GM23338 (cell line): ENCODE measurements at regions not wholly inside any gene's neighbourhood (a gene's known extent, or its start where the extent isn't known, plus 50 kb on each side); places are given as distances from the start of the nearest gene placed in this dataset.

Experiments
- ATAC-seq: fragments of 200-7000 bp; cut with Tn5 transposase; 3 replicates; pipeline ENCODE4 v1.9.1; 2020
- DNase-seq: peaks from one replicate; pipeline ENCODE4 v3.0.0-alpha.2; 2015; ENCODE audit warnings: low spot score
- H2AFZ ChIP-seq: fragments of 200-600 bp; sonication (generic); 2 replicates; pipeline ENCODE4 v1.8.0; 2016; ENCODE audit warnings: antibody characterized with exemption, mild to moderate bottlenecking, moderate library complexity
- H3F3A ChIP-seq: fragments of 200-600 bp; sonication (generic); replicated peaks from 2 replicates; pipeline ENCODE4 v1.8.0; 2017; ENCODE audit warnings: antibody characterized with exemption, mixed run types, low read depth
- H3K27ac ChIP-seq: fragments of 200-600 bp; sonication (generic); 2 replicates; pipeline ENCODE4 v1.6.1; 2016; ENCODE audit warnings: low read depth
- H3K27me3 ChIP-seq: fragments of 200-600 bp; sonication (generic); 2 replicates; pipeline ENCODE4 v1.8.0; 2016; ENCODE audit warnings: mild to moderate bottlenecking, mixed run types, moderate library complexity; ENCODE audit not compliant: insufficient read depth
- H3K36me3 ChIP-seq: fragments of 200-600 bp; sonication (generic); 2 replicates; pipeline ENCODE4 v1.8.0; 2016; ENCODE audit warnings: mild to moderate bottlenecking; ENCODE audit not compliant: insufficient read depth
- H3K4me1 ChIP-seq: fragments of 200-600 bp; sonication (generic); 2 replicates; pipeline ENCODE4 v1.8.0; 2016; ENCODE audit warnings: mild to moderate bottlenecking, moderate library complexity; ENCODE audit not compliant: insufficient read depth
- H3K4me2 ChIP-seq: fragments of 200-600 bp; sonication (generic); 2 replicates; pipeline ENCODE4 v1.7.1; 2017; ENCODE audit warnings: mixed run types
- H3K4me3 ChIP-seq: fragments of 200-600 bp; sonication (generic); 2 replicates; pipeline ENCODE4 v1.6.1; 2016; ENCODE audit warnings: mixed run types
- H3K79me2 ChIP-seq: fragments of 200-600 bp; sonication (generic); replicated peaks from 2 replicates; pipeline ENCODE4 v1.8.0; 2017; ENCODE audit warnings: mild to moderate bottlenecking; ENCODE audit not compliant: insufficient read depth
- H3K9me2 ChIP-seq: fragments of 200-600 bp; sonication (generic); 2 replicates; pipeline ENCODE4 v1.8.0; 2017; ENCODE audit not compliant: insufficient read depth
- H4K20me1 ChIP-seq: fragments of 200-600 bp; sonication (generic); replicated peaks from 2 replicates; pipeline ENCODE4 v1.8.0; 2017; ENCODE audit warnings: mild to moderate bottlenecking; ENCODE audit not compliant: insufficient read depth
- H3K27ac Mint-ChIP-seq: 2 replicates; pipeline ENCODE4 v1.8.0; 2020; ENCODE audit warnings: inconsistent platforms, mild to moderate bottlenecking, moderate library complexity, mixed read lengths
- H3K27me3 Mint-ChIP-seq: 3 replicates; pipeline ENCODE4 v1.8.0; 2022; ENCODE audit warnings: low read depth, mild to moderate bottlenecking, moderate library complexity, mixed read lengths, inconsistent platforms; ENCODE audit not compliant: insufficient read depth, poor library complexity
- H3K36me3 Mint-ChIP-seq: 3 replicates; pipeline ENCODE4 v1.8.0; 2021; ENCODE audit warnings: low read depth, mild to moderate bottlenecking, inconsistent platforms, moderate library complexity, mixed read lengths
- H3K4me1 Mint-ChIP-seq: 3 replicates; pipeline ENCODE4 v1.8.0; 2020; ENCODE audit warnings: mild to moderate bottlenecking, inconsistent platforms, mixed read lengths
- H3K4me3 Mint-ChIP-seq: 3 replicates; pipeline ENCODE4 v1.8.0; 2021; ENCODE audit warnings: moderate library complexity, mild to moderate bottlenecking, inconsistent platforms, mixed read lengths
- H3K9me3 Mint-ChIP-seq: 3 replicates; pipeline ENCODE4 v1.8.0; 2020; ENCODE audit warnings: moderate library complexity, mild to moderate bottlenecking, inconsistent platforms, mixed read lengths
- CREB1 ChIP-seq: fragments of 250-450 bp; sonication (Bioruptor Pico); IDR thresholded peaks from 2 replicates; pipeline ENCODE4 v1.5.0; 2020; ENCODE audit warnings: low read depth, mild to moderate bottlenecking, moderate library complexity
- EZH2 ChIP-seq: fragments of 200-600 bp; sonication (generic); IDR thresholded peaks from one replicate; pipeline ENCODE4 v1.8.0; 2017; ENCODE audit warnings: antibody characterized with exemption, mild to moderate bottlenecking, low read depth; ENCODE audit not compliant: unreplicated experiment
- EZH2phosphoT487 ChIP-seq: fragments of 200-600 bp; sonication (generic); IDR thresholded peaks from one replicate; pipeline ENCODE4 v1.8.1; 2018; ENCODE audit warnings: antibody characterized with exemption; ENCODE audit not compliant: unreplicated experiment
- JUNB ChIP-seq: IDR thresholded peaks from one replicate; pipeline ENCODE4 v1.6.1; 2016; ENCODE audit warnings: antibody characterized with exemption; ENCODE audit not compliant: unreplicated experiment
- NANOG ChIP-seq: IDR thresholded peaks from 2 replicates; pipeline ENCODE4 v1.6.1; 2016; ENCODE audit warnings: antibody characterized with exemption, borderline replicate concordance
- POLR2AphosphoS5 ChIP-seq: IDR thresholded peaks from 2 replicates; pipeline ENCODE4 v1.6.1; 2016; ENCODE audit warnings: antibody characterized with exemption, low read depth
- STAT1 ChIP-seq: IDR thresholded peaks from one replicate; pipeline ENCODE4 v1.6.1; 2016; ENCODE audit warnings: antibody characterized with exemption; ENCODE audit not compliant: unreplicated experiment
- ZNF114 ChIP-seq: fragments of 250-450 bp; sonication (Bioruptor Pico); IDR thresholded peaks from 2 replicates; pipeline ENCODE4 v1.5.0; 2020; ENCODE audit warnings: mild to moderate bottlenecking, moderate library complexity
- ZNF331 ChIP-seq: fragments of 250-450 bp; sonication (Bioruptor Pico); IDR thresholded peaks from 2 replicates; pipeline ENCODE4 v1.5.0; 2020; ENCODE audit warnings: low read depth, mild to moderate bottlenecking, moderate library complexity
- TF ChIP-seq, protein P1 (sequence below): IDR thresholded peaks from one replicate; pipeline ENCODE4 v1.6.1; 2018; ENCODE audit warnings: antibody characterized with exemption; ENCODE audit not compliant: unreplicated experiment
- TF ChIP-seq, protein P2 (sequence below), 2 experiments: fragments of 200-600 bp in 1 of 2; sonication (generic) in 1 of 2; conservative IDR thresholded peaks; 2 replicates each; pipeline versions ENCODE4 v1.5.1 to v1.6.1; 2016 to 2017; ENCODE audit warnings: antibody characterized with exemption in 2 of 2, low read depth in 2 of 2, mild to moderate bottlenecking in 2 of 2, moderate library complexity in 1 of 2
- TF ChIP-seq, protein P3 (sequence below): fragments of 250-450 bp; sonication (Bioruptor Pico); IDR thresholded peaks from 2 replicates; pipeline ENCODE4 v1.5.0; 2020; ENCODE audit warnings: mild to moderate bottlenecking, moderate library complexity
- TF ChIP-seq, protein P4 (sequence below): IDR thresholded peaks from 2 replicates; pipeline ENCODE4 v1.6.1; 2016; ENCODE audit warnings: antibody characterized with exemption

DNA sequence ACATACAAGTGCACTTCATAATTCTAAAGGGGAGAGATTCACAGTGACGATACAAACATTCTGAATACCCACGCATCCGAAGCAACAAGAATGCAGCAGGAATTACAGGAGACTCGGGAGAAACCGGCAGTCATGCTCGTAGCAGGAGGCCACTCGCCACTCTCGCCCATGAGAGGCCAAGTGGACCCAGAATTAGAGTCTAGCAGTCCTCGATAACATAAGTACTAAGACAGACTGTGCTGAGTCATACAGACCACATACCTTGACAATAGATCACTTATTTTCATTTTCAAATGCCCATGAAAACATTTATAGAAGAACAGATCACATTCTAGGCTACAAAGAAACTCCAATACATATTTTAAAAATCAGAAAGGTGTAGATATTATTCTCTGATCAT is 299.1 kb upstream of the TSHZ3 start:
- Histone ChIP-seq H4K20me1 (no peaks in the 10 kb centered on the region), H3K4me3 (no peak overlapping the region), H3K4me2 (no peak overlapping the region), H3F3A (no peaks in the 10 kb centered on the region), H3K79me2 (no peaks in the 10 kb centered on the region), H3K4me1 (no peaks in the 10 kb centered on the region), H3K36me3 (no peaks in the 10 kb centered on the region), H2AFZ (peak overlapping the region; percentile 64; the same call in 1 of the 2 replicates), H3K27me3 (no peaks in the 10 kb centered on the region), H3K27ac (no peak overlapping the region), H3K9me2 (0 out of 2 replicates have a peak, but pooled peaks cover 10% of the 10 kb centered on the region)
- ATAC-seq (no peak), DNase-seq (no peak)
- Mint-ChIP-seq H3K9me3 (peaks cover 12% of the 10 kb centered on the region; the same call in 2 of the 3 replicates), H3K36me3 (no peaks in the 10 kb centered on the region), H3K4me3 (no peak overlapping the region), H3K4me1 (peaks cover 4% of the 10 kb centered on the region; the same call in 2 of the 3 replicates), H3K27me3 (peaks cover 4% of the 10 kb centered on the region), H3K27ac (peak overlapping the region; percentile 24)
- TF ChIP-seq, protein P1, sequence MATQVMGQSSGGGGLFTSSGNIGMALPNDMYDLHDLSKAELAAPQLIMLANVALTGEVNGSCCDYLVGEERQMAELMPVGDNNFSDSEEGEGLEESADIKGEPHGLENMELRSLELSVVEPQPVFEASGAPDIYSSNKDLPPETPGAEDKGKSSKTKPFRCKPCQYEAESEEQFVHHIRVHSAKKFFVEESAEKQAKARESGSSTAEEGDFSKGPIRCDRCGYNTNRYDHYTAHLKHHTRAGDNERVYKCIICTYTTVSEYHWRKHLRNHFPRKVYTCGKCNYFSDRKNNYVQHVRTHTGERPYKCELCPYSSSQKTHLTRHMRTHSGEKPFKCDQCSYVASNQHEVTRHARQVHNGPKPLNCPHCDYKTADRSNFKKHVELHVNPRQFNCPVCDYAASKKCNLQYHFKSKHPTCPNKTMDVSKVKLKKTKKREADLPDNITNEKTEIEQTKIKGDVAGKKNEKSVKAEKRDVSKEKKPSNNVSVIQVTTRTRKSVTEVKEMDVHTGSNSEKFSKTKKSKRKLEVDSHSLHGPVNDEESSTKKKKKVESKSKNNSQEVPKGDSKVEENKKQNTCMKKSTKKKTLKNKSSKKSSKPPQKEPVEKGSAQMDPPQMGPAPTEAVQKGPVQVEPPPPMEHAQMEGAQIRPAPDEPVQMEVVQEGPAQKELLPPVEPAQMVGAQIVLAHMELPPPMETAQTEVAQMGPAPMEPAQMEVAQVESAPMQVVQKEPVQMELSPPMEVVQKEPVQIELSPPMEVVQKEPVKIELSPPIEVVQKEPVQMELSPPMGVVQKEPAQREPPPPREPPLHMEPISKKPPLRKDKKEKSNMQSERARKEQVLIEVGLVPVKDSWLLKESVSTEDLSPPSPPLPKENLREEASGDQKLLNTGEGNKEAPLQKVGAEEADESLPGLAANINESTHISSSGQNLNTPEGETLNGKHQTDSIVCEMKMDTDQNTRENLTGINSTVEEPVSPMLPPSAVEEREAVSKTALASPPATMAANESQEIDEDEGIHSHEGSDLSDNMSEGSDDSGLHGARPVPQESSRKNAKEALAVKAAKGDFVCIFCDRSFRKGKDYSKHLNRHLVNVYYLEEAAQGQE, result no peak
- TF ChIP-seq JUNB (no peak), EZH2 (no peak), EZH2phosphoT487 (no peak), CREB1 (CRISPR knock-in tag) (no peak), NANOG (no peak), STAT1 (no peak), ZNF331 (CRISPR knock-in tag) (no peak), ZNF114 (CRISPR knock-in tag) (no peak), POLR2AphosphoS5 (no peak)
- TF ChIP-seq, protein P2, sequence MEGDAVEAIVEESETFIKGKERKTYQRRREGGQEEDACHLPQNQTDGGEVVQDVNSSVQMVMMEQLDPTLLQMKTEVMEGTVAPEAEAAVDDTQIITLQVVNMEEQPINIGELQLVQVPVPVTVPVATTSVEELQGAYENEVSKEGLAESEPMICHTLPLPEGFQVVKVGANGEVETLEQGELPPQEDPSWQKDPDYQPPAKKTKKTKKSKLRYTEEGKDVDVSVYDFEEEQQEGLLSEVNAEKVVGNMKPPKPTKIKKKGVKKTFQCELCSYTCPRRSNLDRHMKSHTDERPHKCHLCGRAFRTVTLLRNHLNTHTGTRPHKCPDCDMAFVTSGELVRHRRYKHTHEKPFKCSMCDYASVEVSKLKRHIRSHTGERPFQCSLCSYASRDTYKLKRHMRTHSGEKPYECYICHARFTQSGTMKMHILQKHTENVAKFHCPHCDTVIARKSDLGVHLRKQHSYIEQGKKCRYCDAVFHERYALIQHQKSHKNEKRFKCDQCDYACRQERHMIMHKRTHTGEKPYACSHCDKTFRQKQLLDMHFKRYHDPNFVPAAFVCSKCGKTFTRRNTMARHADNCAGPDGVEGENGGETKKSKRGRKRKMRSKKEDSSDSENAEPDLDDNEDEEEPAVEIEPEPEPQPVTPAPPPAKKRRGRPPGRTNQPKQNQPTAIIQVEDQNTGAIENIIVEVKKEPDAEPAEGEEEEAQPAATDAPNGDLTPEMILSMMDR (conservative IDR thresholded peaks at IDR 0.05; ENCODE audit: low read depth in 2 of 2), result no peak
- TF ChIP-seq, protein P3, sequence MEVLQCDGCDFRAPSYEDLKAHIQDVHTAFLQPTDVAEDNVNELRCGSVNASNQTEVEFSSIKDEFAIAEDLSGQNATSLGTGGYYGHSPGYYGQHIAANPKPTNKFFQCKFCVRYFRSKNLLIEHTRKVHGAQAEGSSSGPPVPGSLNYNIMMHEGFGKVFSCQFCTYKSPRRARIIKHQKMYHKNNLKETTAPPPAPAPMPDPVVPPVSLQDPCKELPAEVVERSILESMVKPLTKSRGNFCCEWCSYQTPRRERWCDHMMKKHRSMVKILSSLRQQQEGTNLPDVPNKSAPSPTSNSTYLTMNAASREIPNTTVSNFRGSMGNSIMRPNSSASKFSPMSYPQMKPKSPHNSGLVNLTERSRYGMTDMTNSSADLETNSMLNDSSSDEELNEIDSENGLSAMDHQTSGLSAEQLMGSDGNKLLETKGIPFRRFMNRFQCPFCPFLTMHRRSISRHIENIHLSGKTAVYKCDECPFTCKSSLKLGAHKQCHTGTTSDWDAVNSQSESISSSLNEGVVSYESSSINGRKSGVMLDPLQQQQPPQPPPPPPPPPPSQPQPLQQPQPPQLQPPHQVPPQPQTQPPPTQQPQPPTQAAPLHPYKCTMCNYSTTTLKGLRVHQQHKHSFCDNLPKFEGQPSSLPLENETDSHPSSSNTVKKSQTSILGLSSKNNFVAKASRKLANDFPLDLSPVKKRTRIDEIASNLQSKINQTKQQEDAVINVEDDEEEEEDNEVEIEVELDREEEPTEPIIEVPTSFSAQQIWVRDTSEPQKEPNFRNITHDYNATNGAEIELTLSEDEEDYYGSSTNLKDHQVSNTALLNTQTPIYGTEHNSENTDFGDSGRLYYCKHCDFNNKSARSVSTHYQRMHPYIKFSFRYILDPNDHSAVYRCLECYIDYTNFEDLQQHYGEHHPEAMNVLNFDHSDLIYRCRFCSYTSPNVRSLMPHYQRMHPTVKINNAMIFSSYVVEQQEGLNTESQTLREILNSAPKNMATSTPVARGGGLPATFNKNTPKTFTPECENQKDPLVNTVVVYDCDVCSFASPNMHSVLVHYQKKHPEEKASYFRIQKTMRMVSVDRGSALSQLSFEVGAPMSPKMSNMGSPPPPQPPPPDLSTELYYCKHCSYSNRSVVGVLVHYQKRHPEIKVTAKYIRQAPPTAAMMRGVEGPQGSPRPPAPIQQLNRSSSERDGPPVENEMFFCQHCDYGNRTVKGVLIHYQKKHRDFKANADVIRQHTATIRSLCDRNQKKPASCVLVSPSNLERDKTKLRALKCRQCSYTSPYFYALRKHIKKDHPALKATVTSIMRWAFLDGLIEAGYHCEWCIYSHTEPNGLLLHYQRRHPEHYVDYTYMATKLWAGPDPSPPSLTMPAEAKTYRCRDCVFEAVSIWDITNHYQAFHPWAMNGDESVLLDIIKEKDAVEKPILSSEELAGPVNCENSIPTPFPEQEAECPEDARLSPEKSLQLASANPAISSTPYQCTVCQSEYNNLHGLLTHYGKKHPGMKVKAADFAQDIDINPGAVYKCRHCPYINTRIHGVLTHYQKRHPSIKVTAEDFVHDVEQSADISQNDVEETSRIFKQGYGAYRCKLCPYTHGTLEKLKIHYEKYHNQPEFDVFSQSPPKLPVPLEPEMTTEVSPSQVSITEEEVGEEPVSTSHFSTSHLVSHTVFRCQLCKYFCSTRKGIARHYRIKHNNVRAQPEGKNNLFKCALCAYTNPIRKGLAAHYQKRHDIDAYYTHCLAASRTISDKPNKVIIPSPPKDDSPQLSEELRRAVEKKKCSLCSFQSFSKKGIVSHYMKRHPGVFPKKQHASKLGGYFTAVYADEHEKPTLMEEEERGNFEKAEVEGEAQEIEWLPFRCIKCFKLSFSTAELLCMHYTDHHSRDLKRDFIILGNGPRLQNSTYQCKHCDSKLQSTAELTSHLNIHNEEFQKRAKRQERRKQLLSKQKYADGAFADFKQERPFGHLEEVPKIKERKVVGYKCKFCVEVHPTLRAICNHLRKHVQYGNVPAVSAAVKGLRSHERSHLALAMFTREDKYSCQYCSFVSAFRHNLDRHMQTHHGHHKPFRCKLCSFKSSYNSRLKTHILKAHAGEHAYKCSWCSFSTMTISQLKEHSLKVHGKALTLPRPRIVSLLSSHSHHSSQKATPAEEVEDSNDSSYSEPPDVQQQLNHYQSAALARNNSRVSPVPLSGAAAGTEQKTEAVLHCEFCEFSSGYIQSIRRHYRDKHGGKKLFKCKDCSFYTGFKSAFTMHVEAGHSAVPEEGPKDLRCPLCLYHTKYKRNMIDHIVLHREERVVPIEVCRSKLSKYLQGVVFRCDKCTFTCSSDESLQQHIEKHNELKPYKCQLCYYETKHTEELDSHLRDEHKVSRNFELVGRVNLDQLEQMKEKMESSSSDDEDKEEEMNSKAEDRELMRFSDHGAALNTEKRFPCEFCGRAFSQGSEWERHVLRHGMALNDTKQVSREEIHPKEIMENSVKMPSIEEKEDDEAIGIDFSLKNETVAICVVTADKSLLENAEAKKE (CRISPR knock-in tag), result no peak
- TF ChIP-seq, protein P4, sequence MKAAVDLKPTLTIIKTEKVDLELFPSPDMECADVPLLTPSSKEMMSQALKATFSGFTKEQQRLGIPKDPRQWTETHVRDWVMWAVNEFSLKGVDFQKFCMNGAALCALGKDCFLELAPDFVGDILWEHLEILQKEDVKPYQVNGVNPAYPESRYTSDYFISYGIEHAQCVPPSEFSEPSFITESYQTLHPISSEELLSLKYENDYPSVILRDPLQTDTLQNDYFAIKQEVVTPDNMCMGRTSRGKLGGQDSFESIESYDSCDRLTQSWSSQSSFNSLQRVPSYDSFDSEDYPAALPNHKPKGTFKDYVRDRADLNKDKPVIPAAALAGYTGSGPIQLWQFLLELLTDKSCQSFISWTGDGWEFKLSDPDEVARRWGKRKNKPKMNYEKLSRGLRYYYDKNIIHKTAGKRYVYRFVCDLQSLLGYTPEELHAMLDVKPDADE, result no peak
